ENCODE measurements at regions not wholly inside any gene's neighbourhood (a gene's known extent, or its start where the extent isn't known, plus 50 kb on each side); places are given as distances from the start of the nearest gene placed in this dataset.
"Not testable (repeated sequence)": the region's sequence is repeated elsewhere in the genome, so short reads cannot be mapped to it uniquely, and the experiment has no call there.

GRCh38 chr6:78666764-78667163 is 200.6 kb upstream of the IRAK1BP1 start:
- H3K4me3 ChIP-seq (IDR thresholded peaks at IDR 0.05; ENCODE audit: insufficient read depth, low read depth, low read length): no peak overlapping the region
- no peaks in the 10 kb centered on the region for H3K27me3 ChIP-seq (ENCODE audit: insufficient read depth, low read depth)
- H3K27ac ChIP-seq: no peak overlapping the region
- H2AFZ ChIP-seq (ENCODE audit: low read depth): no peak overlapping the region
- H4K20me1 ChIP-seq (ENCODE audit: insufficient read depth): no peaks in the 10 kb centered on the region
- no peak for TF ChIP-seq CTCF (conservative IDR thresholded peaks at IDR 0.05; ENCODE audit: low read depth, low read length)
- H3K4me1 ChIP-seq (ENCODE audit: low read depth, poor library complexity, severe bottlenecking): no peaks in the 10 kb centered on the region
- H3K79me2 ChIP-seq (ENCODE audit: insufficient read depth, low read depth): no peaks in the 10 kb centered on the region
- no peak overlapping the region for H3K9ac ChIP-seq
- no peaks in the 10 kb centered on the region for H3K36me3 ChIP-seq (ENCODE audit: insufficient read depth)
- no peak overlapping the region for H3K4me2 ChIP-seq

DNA sequence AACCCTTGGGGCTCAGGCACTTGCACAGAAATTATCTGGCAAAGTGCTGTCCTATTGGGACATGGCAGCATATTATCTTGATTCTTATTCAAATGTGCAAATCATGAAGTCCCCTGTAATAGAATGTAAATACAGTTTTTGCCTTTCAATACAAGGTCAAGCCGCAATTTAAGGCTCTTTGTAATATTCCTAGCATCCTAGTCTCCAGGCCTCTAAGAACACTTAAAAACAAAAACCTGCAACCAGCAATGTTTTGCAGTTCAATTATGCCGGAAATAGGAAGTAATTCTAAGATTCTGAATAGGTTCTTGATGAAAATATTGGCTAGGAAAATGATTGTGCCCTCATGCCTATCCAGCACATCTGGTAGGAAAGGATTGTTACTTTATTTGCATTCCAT is 197.2 kb upstream of the IRAK1BP1 start:
- Histone ChIP-seq H2AFZ (ENCODE audit: low read depth) (no peak overlapping the region), H3K4me2 (no peak overlapping the region), H3K4me1 (ENCODE audit: low read depth, poor library complexity, severe bottlenecking) (no peaks in the 10 kb centered on the region)

DNA sequence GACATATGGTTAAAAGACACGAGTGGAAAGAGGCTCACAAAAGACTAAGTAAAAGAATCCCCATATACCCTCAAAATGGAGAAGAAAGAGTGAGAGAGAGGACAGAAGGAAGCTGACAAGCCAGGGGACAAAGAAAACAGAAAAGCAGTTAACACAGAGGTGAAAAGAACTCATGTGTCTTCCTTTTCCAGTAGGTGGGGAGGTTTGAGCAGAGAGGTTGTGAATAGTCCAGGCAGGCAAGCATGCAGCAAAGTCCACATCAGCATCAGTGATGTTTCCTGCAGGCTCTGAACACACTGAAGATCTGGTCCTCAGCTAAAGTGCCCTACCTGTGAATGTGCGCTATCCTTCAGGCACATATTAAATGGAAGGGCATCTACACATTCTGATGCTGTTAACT is 196.5 kb upstream of the IRAK1BP1 start:
- no peak for TF ChIP-seq CTCF (conservative IDR thresholded peaks at IDR 0.05; ENCODE audit: low read depth, low read length)
- Histone ChIP-seq H3K79me2 (ENCODE audit: insufficient read depth, low read depth) (no peaks in the 10 kb centered on the region), H3K27ac (no peak overlapping the region), H4K20me1 (ENCODE audit: insufficient read depth) (no peaks in the 10 kb centered on the region), H3K27me3 (ENCODE audit: insufficient read depth, low read depth) (no peaks in the 10 kb centered on the region), H2AFZ (ENCODE audit: low read depth) (no peak overlapping the region), H3K4me3 (IDR thresholded peaks at IDR 0.05; ENCODE audit: insufficient read depth, low read depth, low read length) (no peak overlapping the region), H3K9ac (no peak overlapping the region), H3K36me3 (ENCODE audit: insufficient read depth) (no peaks in the 10 kb centered on the region), H3K4me1 (ENCODE audit: low read depth, poor library complexity, severe bottlenecking) (no peaks in the 10 kb centered on the region), H3K4me2 (no peak overlapping the region)

More for the DNA sequence above, 197.2 kb upstream of the IRAK1BP1 start:
- Histone ChIP-seq H3K36me3 (ENCODE audit: insufficient read depth) (no peaks in the 10 kb centered on the region), H4K20me1 (ENCODE audit: insufficient read depth) (no peaks in the 10 kb centered on the region), H3K79me2 (ENCODE audit: insufficient read depth, low read depth) (no peaks in the 10 kb centered on the region), H3K4me3 (IDR thresholded peaks at IDR 0.05; ENCODE audit: insufficient read depth, low read depth, low read length) (no peak overlapping the region), H3K27ac (no peak overlapping the region), H3K9ac (no peak overlapping the region), H3K27me3 (ENCODE audit: insufficient read depth, low read depth) (no peaks in the 10 kb centered on the region)
- TF ChIP-seq CTCF (conservative IDR thresholded peaks at IDR 0.05; ENCODE audit: low read depth, low read length): no peak

DNA sequence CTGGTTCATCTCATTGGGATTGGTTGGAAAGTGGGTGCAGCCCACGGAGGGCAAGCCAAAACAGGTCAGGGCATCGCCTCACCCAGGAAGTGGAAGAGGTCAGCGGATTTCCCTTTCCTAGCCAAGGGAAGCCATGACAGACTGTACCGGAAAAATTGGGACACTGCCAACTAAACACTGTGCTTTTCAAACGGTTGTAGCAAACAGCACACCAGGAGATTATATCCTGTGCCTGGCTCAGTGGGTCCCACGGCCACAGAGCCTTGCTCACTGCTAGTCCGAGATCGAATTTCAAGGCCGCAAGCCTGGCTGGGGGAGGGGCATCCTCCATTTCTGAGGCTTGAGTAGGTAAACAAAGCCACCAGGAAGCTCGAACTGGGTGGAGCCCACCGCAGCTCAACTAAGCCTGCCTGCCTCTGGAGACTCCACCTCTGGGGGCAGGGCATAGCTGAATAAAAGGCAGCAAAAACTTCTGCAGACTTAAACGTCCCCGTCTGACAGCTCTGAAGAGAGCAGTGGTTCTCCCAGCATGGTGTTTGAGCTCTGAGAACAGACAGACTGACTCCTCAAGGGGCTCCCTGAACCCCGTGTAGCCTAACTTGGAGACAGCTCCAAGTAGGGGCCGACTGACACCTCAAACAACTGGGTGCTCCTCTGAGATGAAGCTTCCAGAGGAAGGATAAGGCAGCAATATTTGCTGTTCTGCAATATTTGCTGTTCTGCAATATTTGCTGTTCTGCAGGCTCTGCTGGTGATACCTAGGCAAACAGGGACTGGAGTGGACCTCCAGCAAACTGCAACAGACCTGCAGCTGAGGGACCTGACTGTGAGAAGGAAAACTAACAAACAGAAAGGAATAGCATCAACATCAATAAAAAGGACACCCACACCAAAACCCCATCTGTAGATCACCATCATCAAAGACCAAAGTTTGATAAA is 191.0 kb upstream of the IRAK1BP1 start:
- H3K27ac ChIP-seq: not testable (repeated sequence)

GRCh38 chr6:78688668-78689067 is 178.7 kb upstream of the IRAK1BP1 start:
- H3K36me3 ChIP-seq (ENCODE audit: insufficient read depth): no peaks in the 10 kb centered on the region
- no peak overlapping the region for H3K27ac ChIP-seq
- no peak overlapping the region for H3K4me2 ChIP-seq
- no peak overlapping the region for H3K4me3 ChIP-seq (IDR thresholded peaks at IDR 0.05; ENCODE audit: insufficient read depth, low read depth, low read length)
- H3K27me3 ChIP-seq (ENCODE audit: insufficient read depth, low read depth): no peaks in the 10 kb centered on the region
- H3K9ac ChIP-seq: no peak overlapping the region
- no peaks in the 10 kb centered on the region for H3K79me2 ChIP-seq (ENCODE audit: insufficient read depth, low read depth)
- H4K20me1 ChIP-seq (ENCODE audit: insufficient read depth): no peaks in the 10 kb centered on the region
- H3K4me1 ChIP-seq (ENCODE audit: low read depth, poor library complexity, severe bottlenecking): no peaks in the 10 kb centered on the region
- no peak overlapping the region for H2AFZ ChIP-seq (ENCODE audit: low read depth)
- TF ChIP-seq CTCF (conservative IDR thresholded peaks at IDR 0.05; ENCODE audit: low read depth, low read length): no peak

More for the DNA sequence above, 191.0 kb upstream of the IRAK1BP1 start:
- H2AFZ ChIP-seq (ENCODE audit: low read depth); H3K4me3 ChIP-seq (IDR thresholded peaks at IDR 0.05; ENCODE audit: insufficient read depth, low read depth, low read length); H3K36me3 ChIP-seq (ENCODE audit: insufficient read depth); H3K9ac ChIP-seq; H3K4me1 ChIP-seq (ENCODE audit: low read depth, poor library complexity, severe bottlenecking); H4K20me1 ChIP-seq (ENCODE audit: insufficient read depth); H3K79me2 ChIP-seq (ENCODE audit: insufficient read depth, low read depth); H3K4me2 ChIP-seq; H3K27me3 ChIP-seq (ENCODE audit: insufficient read depth, low read depth): not testable (repeated sequence)

Measured in KMS-11 (cell line).